Femur (tissue), 1 donor: ENCODE measurements at regions not wholly inside any gene's neighbourhood (a gene's known extent, or its start where the extent isn't known, plus 50 kb on each side); places are given as distances from the start of the nearest gene placed in this dataset.

Experiments used
- DNase-seq: peaks from one replicate; pipeline ENCODE4 v3.0.0-alpha.2; 2017

- no peak for DNase-seq
These were observed 383.3 kb downstream of the MTX2 start for GRCh38 chr2:176652300-176653182.

- peak; percentile 66 for DNase-seq
These were observed 384.5 kb downstream of the MTX2 start for GRCh38 chr2:176653479-176654443.

- no peak for DNase-seq
These were observed 387.0 kb downstream of the MTX2 start for GRCh38 chr2:176656038-176656775.

GRCh38 chr2:176656776-176657140 is 387.5 kb downstream of the MTX2 start:
- no peak for DNase-seq

GRCh38 chr2:176657393-176657792 is 388.2 kb downstream of the MTX2 start:
- DNase-seq, result no peak

GRCh38 chr2:176658708-176659107 is 389.5 kb downstream of the MTX2 start:
- no peak for DNase-seq

- DNase-seq, result no peak
These were observed 393.5 kb downstream of the MTX2 start for GRCh38 chr2:176662753-176663152.

DNA sequence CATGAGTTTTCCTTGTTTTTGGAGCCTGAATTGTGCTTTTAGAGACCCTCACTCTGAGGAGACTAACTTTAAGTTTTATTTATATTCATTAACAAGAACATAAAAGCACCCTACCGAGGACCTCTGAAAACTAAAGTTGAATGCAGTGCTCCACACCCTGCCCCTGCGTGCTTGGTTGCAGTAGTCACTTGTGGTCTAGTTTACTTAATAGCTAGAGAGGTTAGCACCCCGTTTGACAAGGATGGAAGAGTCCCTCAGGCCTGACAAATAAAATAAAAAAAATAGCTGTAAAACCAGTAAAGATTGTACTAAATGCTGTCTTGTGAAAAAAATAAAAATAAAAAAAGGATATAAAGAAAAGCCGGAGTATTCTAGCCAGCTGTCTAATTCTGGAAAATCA is 395.2 kb downstream of the MTX2 start:
- no peak for DNase-seq

DNA sequence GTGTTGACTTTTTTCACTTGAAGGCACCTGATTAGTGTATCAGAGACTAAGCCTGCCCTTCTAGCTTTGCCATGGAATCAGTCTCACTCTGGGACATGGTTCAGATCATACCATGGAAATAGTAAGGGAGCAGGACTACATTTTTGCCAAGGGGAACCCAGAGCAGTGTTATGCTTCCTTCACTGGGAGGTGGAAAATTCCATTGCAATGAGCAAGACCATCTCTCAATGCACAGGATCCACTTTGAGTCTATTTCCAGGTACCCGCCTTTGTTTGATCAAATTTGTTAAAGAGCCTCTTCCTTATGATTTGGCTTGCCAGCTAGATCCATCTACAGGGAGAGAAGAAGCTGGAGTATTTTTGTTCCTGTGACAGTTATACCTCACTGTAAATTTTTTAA is 395.8 kb downstream of the MTX2 start:
- DNase-seq, result no peak

DNA sequence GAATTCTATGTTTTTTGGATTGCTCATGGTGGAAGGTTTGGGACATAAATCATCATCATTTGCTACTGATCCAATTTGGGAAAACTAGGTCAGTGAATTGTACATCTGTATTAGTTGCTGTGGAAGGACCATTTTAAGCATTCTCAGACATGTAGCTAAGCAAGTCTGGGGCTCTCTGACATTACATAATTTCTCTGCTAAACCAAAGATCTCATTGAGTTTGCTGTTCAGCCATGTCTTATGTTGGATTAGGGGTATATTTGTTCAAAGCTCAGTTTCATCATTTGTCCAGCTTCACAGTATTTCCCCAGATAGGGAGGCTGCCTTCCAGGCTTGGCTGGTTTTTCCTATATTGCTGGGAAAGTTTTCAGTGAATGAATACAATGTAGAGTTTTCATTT is 399.7 kb downstream of the MTX2 start:
- DNase-seq, result peak; percentile 29

GRCh38 chr2:176669398-176670174 is 400.3 kb downstream of the MTX2 start:
- no peak for DNase-seq

DNA sequence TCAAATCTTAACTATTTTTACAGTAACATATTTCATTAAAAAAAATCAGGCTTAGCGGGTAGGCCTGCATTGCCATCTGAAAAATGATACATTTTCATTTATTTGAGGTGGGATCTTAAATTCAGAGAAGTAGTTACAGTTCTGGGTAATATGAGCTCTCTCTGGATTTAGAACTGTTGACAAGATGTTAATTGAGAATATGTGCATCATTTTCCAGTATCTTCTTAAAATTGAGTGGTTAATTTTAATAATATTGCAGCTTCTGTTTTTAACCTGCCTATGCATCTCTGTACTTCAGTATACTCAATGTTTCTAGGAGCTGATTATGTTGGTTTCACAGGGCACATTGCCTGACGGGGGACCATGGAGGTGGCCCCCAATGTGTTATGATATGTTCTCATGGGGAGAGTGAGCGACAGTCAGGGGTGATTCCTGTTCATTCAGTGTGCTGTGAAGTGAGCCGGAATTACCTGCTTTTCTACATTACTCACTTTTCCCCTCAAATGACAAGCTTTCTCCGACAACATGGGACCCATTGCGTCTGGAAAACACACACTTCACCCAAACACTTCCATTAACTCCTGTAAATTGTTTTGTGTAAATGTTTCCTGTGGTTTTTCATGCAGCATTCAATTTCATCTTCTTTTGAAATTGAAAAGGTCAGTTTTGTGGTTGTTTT is 406.2 kb downstream of the MTX2 start:
- no peak for DNase-seq

DNA sequence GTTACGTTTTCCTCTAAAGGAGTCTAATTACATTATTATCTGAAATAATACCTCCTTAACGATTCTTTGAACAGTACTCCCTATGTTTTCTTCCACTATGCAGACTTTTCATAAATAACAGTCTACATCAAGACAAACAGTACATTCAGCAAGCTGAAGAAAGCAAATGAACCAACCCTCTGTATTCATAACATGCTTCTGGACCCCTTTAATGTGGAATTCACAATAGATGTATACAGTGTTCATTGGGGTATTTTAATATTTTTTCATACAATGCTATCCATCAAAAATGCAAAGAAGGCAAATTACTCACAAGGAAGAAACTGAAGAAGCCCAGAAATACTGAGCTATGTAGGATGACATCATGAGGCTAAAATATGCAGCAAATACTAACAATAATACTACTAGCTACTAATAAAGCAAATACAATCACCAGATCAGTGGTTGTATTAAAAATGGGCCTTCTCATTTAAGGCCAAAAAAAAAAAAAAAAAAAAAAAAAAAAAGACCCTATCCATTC is 408.6 kb downstream of the MTX2 start:
- no peak for DNase-seq

- DNase-seq, result no peak
These were observed 409.3 kb downstream of the MTX2 start for GRCh38 chr2:176678571-176678970.

GRCh38 chr2:176679061-176679669 is 409.9 kb downstream of the MTX2 start:
- DNase-seq, result no peak

DNA sequence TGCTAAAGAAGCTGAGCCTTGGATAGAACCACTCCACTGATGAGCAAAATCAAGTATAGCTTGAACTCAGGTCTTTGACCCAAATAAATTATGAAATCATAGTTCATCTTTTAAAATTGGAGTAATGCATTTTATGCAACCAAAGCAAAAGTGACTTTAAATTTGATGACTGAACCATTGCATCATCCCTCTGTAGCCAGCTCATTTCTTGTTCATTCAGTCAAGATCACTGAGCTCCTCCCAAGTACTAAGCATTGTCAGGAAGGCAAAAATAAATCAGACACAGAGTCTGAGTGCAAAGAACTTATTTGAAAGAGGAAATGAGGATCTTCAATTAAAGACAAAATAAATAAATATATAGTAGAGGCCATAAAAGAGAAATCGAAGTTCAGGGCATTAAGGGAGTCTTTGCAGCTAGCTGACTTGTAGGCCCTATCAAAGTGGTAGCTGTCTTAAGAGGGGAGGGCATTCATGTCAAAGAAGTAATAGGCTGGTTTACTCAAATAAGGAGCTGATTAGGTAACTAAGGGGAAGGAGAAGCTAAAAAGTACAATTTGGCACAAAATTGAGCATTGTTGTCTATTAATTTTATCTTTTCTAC is 411.8 kb downstream of the MTX2 start:
- DNase-seq, result no peak

GRCh38 chr2:176681584-176682115 is 412.4 kb downstream of the MTX2 start:
- no peak for DNase-seq

DNA sequence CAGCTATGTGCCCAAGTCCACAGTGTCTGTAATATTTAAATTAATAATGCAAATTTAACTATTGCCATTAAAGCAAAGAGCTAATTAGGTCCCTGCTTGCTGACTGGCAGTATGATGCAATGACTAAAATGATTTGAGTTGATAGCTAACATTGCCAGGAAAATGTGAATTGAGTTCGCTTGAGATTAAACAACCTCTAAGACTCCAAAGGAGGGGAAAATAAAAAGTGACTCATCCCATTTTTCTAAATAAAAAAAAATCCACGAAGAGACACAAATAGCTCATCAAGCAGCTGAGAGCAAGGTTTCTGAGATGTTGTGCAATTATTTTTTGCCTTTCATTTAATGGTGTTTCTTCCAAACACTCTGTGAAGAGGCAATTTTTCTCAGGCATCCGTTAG is 413.0 kb downstream of the MTX2 start:
- DNase-seq, result no peak

DNA sequence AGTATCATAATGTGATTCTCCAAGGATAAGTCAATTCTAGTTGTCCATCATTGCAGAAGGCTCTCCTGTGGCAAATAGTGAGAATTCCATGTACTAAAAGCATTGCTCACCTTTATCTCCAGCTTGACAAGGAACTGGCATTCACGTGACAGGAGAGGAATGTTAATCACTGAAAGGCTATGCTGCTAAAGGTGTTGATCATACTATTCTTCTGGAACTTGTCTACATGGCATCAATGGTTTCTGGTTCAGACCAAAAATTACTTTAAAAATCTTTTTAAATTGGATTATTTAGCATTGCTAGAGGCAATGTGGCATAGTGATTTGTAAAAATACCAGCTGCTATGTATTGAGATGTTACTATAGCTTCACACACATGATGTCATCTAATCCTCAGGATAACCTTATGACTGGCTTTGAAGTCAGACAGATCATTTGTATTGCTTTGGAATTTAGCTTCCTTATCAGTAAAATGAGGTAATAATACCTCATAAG is 414.4 kb downstream of the MTX2 start:
- no peak for DNase-seq

- no peak for DNase-seq
These were observed 416.7 kb downstream of the MTX2 start for GRCh38 chr2:176685908-176686307.
